ENCODE measurements at regions not wholly inside any gene's neighbourhood (a gene's known extent, or its start where the extent isn't known, plus 50 kb on each side); places are given as distances from the start of the nearest gene placed in this dataset.

DNA sequence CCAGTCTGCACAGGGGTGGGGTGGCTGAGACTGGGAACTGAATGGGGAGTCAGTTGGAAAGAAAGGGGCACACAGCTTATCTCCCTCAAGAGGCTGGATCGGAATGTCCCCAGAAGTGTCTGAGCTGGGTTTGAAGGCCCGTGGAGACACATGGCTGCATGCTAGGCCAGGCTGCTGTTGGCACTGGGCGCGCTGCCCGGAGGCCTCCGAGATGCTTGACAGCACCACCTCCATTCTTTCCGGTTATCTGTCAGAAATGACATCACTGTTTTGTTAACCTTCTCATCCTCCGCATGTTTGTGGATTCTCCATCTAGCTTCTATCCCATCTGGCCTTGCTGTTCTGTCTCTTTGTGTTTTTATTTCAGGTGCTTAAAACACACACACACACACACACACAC is 85.5 kb downstream of the APIP start:
- Histone ChIP-seq H3K36me3 (ENCODE audit: control insufficient read depth, insufficient read depth, low read length) (no peaks in the 10 kb centered on the region), H3K4me3 (ENCODE audit: low read depth, low read length) (no peak overlapping the region), H3K27me3 (ENCODE audit: control insufficient read depth, insufficient read depth, low read length) (no peaks in the 10 kb centered on the region)
- no peak for DNase-seq (ENCODE audit: low read depth)
- TF ChIP-seq, protein P1, sequence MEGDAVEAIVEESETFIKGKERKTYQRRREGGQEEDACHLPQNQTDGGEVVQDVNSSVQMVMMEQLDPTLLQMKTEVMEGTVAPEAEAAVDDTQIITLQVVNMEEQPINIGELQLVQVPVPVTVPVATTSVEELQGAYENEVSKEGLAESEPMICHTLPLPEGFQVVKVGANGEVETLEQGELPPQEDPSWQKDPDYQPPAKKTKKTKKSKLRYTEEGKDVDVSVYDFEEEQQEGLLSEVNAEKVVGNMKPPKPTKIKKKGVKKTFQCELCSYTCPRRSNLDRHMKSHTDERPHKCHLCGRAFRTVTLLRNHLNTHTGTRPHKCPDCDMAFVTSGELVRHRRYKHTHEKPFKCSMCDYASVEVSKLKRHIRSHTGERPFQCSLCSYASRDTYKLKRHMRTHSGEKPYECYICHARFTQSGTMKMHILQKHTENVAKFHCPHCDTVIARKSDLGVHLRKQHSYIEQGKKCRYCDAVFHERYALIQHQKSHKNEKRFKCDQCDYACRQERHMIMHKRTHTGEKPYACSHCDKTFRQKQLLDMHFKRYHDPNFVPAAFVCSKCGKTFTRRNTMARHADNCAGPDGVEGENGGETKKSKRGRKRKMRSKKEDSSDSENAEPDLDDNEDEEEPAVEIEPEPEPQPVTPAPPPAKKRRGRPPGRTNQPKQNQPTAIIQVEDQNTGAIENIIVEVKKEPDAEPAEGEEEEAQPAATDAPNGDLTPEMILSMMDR (IDR thresholded peaks at IDR 0.05; ENCODE audit: insufficient read depth, low read length, severe bottlenecking): no peak
- FAIRE-seq: no peak

DNA sequence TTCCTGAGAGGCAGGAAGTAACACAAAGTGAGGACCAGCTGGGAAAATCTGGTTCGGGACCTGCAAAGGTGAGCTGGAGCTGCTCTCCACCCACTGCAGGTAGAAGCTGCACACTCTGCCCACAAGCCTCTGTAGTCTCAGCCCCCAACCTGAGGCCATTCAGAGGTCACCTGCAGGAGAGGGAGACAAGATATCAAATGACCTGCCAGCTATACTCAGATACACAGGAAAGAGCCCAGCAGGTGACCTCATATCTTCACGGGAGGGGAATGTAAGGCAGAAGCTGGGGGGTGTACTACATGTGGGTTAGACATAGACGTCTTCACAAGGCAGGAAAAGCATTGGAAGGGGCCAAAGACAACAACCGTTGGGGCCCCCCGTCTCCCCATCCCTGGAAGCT is 86.1 kb downstream of the APIP start:
- no peak overlapping the region for H3K4me3 ChIP-seq (ENCODE audit: low read depth, low read length)
- no peaks in the 10 kb centered on the region for H3K27me3 ChIP-seq (ENCODE audit: control insufficient read depth, insufficient read depth, low read length)
- TF ChIP-seq, protein P1 (IDR thresholded peaks at IDR 0.05; ENCODE audit: insufficient read depth, low read length, severe bottlenecking): no peak
- FAIRE-seq (no peak), DNase-seq (ENCODE audit: low read depth) (no peak)
- no peaks in the 10 kb centered on the region for H3K36me3 ChIP-seq (ENCODE audit: control insufficient read depth, insufficient read depth, low read length)

DNA sequence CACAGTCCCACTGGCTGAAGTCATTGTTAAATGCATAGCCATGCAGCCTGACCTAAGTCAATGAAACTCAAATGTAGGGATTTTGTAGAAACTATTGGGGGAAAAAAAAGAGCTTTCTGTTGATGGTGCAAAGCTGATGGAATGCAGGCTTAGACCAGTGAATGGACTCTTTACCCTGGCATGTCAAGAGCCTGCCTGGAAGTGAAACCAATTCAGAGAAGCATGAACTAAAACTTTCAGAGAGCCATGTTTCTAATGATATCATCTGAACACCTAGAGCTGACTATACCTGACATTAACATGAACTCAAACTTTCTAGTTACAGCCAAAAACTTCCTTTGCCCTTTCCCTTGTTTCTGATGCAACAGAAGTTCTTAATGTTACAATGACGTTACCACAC is 89.0 kb downstream of the APIP start:
- no peaks in the 10 kb centered on the region for H3K27me3 ChIP-seq (ENCODE audit: control insufficient read depth, insufficient read depth, low read length)
- DNase-seq (ENCODE audit: low read depth): no peak
- TF ChIP-seq, protein P1 (IDR thresholded peaks at IDR 0.05; ENCODE audit: insufficient read depth, low read length, severe bottlenecking): no peak
- H3K4me3 ChIP-seq (ENCODE audit: low read depth, low read length): no peak overlapping the region
- H3K36me3 ChIP-seq (ENCODE audit: control insufficient read depth, insufficient read depth, low read length): no peaks in the 10 kb centered on the region
- no peak for FAIRE-seq

DNA sequence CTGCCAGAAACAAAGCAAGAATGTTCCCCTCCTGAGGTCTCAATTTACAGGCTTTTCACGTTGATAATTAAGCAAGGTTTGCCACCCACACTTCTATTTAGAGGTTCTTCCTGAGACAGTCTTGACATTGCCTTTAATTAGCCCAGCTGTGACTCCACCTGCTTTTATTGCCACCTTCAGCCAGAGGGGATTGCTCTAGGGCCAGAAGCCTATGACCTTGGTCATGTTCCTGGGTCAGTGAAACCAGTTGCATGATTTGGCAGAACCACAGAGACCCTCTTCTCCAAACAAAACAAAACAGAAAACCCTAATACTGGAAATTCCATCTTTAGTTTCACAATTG is 89.8 kb downstream of the APIP start:
- Histone ChIP-seq H3K27me3 (ENCODE audit: control insufficient read depth, insufficient read depth, low read length) (no peaks in the 10 kb centered on the region), H3K4me3 (ENCODE audit: low read depth, low read length) (no peak overlapping the region), H3K36me3 (ENCODE audit: control insufficient read depth, insufficient read depth, low read length) (no peaks in the 10 kb centered on the region)
- TF ChIP-seq, protein P1 (IDR thresholded peaks at IDR 0.05; ENCODE audit: insufficient read depth, low read length, severe bottlenecking): no peak
- FAIRE-seq (no peak), DNase-seq (ENCODE audit: low read depth) (no peak)

DNA sequence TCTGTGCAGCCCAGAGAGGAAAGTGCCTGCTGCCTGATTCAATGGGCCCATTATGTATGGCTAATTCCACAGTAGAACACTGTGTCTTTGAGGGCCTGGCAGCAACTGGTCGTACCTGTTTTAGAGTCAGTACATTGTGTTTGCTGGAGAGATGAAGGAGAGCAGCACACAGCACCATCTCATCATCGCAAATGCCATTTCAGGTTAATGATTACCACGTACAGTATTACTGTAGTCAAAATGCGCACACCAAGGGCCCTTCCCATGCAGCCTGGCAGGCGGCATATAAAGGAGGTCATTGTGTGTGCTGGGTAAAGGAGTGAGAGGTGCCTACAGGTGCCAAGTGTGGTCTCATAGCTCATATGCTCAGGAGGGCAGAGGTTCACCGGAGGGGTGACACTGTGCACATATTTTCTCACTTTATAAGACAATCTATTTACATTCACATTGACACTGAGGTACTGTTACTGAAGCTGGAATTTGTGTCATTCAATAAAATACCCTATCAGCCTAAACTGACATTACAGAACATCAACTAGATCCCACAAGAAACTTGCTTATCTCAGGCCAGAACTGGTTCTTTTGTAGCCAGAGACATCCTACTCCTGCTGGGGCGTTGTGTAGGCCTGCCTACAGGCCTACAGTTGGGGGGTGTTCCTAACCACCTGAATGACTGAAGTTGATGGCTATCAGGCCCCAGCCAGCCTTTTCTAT is 90.4 kb downstream of the APIP start:
- H3K27me3 ChIP-seq (ENCODE audit: control insufficient read depth, insufficient read depth, low read length): no peaks in the 10 kb centered on the region
- no peak overlapping the region for H3K4me3 ChIP-seq (ENCODE audit: low read depth, low read length)
- TF ChIP-seq, protein P1 (IDR thresholded peaks at IDR 0.05; ENCODE audit: insufficient read depth, low read length, severe bottlenecking): no peak
- no peak for FAIRE-seq
- H3K36me3 ChIP-seq (ENCODE audit: control insufficient read depth, insufficient read depth, low read length): no peaks in the 10 kb centered on the region
- peak; percentile 67 for DNase-seq (ENCODE audit: low read depth)

DNA sequence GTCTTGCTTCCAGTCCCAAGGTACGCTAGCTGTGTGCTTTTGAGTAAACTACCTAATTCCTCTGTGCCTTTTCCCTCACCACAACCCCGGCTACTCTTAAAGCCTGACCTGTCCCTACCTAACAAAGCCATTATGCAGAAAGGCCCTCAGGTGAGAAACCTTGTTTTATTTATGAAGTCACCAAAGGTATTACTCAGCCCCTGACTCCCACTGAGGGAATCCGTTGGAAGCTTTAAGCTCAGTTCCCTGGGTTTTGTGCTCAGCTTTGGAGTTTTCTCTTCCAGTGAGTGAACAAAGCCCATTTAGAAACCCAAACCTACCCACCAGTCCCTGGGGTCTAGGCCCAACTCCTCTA is 90.9 kb downstream of the APIP start:
- TF ChIP-seq, protein P1 (IDR thresholded peaks at IDR 0.05; ENCODE audit: insufficient read depth, low read length, severe bottlenecking): no peak
- Histone ChIP-seq H3K4me3 (ENCODE audit: low read depth, low read length) (no peak overlapping the region), H3K27me3 (ENCODE audit: control insufficient read depth, insufficient read depth, low read length) (no peaks in the 10 kb centered on the region), H3K36me3 (ENCODE audit: control insufficient read depth, insufficient read depth, low read length) (no peaks in the 10 kb centered on the region)
- DNase-seq (ENCODE audit: low read depth): peak; percentile 89
- FAIRE-seq: no peak

Data from bronchial epithelial cell (primary cell).